Smooth muscle cell (in vitro differentiated cells): ENCODE measurements at regions not wholly inside any gene's neighbourhood (a gene's known extent, or its start where the extent isn't known, plus 50 kb on each side); places are given as distances from the start of the nearest gene placed in this dataset.
A peak's percentile ranks its signal among the peaks of the same experiment; 100 is the strongest.

Experiments used
- DNase-seq: peaks from one replicate; lab custom pipeline; 2025; ENCODE audit not compliant: unreplicated experiment; lab: John Stamatoyannopoulos, UW
- H2AFZ ChIP-seq: fragments of 200-600 bp; sonication (generic); 2 replicates; pipeline ENCODE4 v1.6.0; 2016; ENCODE audit warnings: antibody characterized with exemption, low read depth, mild to moderate bottlenecking
- H3F3A ChIP-seq: fragments of 200-600 bp; sonication (generic); 2 replicates; pipeline ENCODE4 v1.6.0; 2017; ENCODE audit warnings: antibody characterized with exemption, low read depth
- H3K27ac ChIP-seq: fragments of 200-600 bp; sonication (generic); 2 replicates; pipeline ENCODE4 v1.5.1; 2016; ENCODE audit warnings: low read depth, mild to moderate bottlenecking
- H3K27me3 ChIP-seq: fragments of 200-600 bp; sonication (generic); 2 replicates; pipeline ENCODE4 v1.6.1; 2016; ENCODE audit warnings: low read depth, mild to moderate bottlenecking
- H3K36me3 ChIP-seq: fragments of 200-600 bp; sonication (generic); 2 replicates; pipeline ENCODE4 v1.5.1; 2016; ENCODE audit warnings: low read depth
- H3K4me1 ChIP-seq: fragments of 200-600 bp; sonication (generic); 2 replicates; pipeline ENCODE4 v1.5.1; 2016; ENCODE audit warnings: low read depth
- H3K4me2 ChIP-seq: fragments of 200-600 bp; sonication (generic); 2 replicates; pipeline ENCODE4 v1.6.0; 2016; ENCODE audit warnings: mild to moderate bottlenecking
- H3K4me3 ChIP-seq: fragments of 200-600 bp; sonication (generic); 2 replicates; pipeline ENCODE4 v1.5.1; 2016; ENCODE audit warnings: mild to moderate bottlenecking
- H3K79me2 ChIP-seq: fragments of 200-600 bp; sonication (generic); 2 replicates; pipeline ENCODE4 v1.6.0; 2016; ENCODE audit warnings: low read depth, mild to moderate bottlenecking
- H3K9ac ChIP-seq: fragments of 200-600 bp; sonication (generic); 2 replicates; pipeline ENCODE4 v1.6.0; 2016; ENCODE audit warnings: low read depth
- H3K9me3 ChIP-seq: fragments of 200-600 bp; sonication (generic); replicated peaks from 2 replicates; pipeline ENCODE4 v1.5.1; 2016; ENCODE audit warnings: low read depth
- H4K20me1 ChIP-seq: fragments of 200-600 bp; sonication (generic); 2 replicates; pipeline ENCODE4 v1.6.0; 2016; ENCODE audit warnings: low read depth
- CTCF ChIP-seq: fragments of 200-600 bp; sonication (generic); IDR thresholded peaks from 2 replicates; pipeline ENCODE4 v1.5.1; 2017; ENCODE audit warnings: borderline replicate concordance, mild to moderate bottlenecking, antibody characterized with exemption; ENCODE audit not compliant: insufficient read depth, poor library complexity, severe bottlenecking
- WGBS: methylation state at CpG from one replicate; pipeline ENCODE4 v1.1.7; 2016; ENCODE audit warnings: low lambda C conversion rate; 5-methylcytosine and 5-hydroxymethylcytosine counted together

- 76% methylated on average over 2 of the region's 2 CpGs for WGBS
- DNase-seq = no peak
- no peak for TF ChIP-seq CTCF
- Histone ChIP-seq H3K36me3 (no peaks in the 10 kb centered on the region), H3F3A (no peaks in the 10 kb centered on the region), H4K20me1 (no peaks in the 10 kb centered on the region), H3K79me2 (no peaks in the 10 kb centered on the region), H3K27ac (no peak overlapping the region), H3K4me2 (no peak overlapping the region), H3K9me3 (no peaks in the 10 kb centered on the region), H3K4me3 (no peak overlapping the region), H3K9ac (no peak overlapping the region), H3K27me3 (no peaks in the 10 kb centered on the region), H2AFZ (no peak overlapping the region), H3K4me1 (no peaks in the 10 kb centered on the region)
These were observed 173.5 kb downstream of the ETAA1 start for GRCh38 chr2:67570611-67571010.

DNA sequence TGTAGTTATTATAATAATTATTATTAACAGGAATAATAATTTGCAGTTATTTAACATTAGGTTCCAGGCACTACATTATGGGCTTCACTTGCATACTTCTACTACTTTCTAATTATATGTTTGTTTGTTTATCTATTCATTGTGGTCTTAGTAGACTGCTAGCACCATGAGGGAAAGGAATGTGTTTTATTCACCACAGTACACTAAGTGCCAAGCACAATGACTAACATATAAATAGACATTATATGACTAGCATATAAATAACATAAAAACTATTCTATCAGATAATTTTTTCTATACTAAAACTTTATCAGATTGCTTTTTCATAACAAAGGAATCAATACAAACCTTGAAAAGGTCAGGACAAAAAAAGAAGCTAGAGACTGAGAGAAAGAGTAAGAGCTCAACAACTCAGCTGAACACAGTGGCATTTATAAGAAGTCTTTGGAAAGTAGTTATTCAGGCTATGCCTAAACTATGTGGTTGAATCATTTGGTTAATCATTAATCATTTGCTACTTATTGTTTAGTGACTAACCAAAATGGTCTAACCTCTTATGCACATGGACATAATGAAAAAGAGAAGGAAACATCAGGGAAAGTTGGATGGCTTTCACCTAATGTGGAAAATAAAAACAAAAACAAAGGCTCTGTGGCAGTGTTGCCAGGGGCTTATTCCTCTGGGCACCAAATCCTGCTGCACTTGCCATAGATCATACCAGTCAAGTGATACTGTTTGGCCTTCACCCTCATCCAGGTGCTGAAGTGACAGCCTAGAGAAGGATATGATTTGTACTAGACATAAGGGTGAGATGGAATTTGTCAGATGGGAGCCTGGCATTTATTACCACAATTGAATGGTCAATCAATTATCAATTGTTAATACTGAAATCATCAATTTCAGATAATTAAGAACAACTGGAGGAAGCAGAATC is 174.9 kb downstream of the ETAA1 start:
- Histone ChIP-seq H3K9ac (no peak overlapping the region), H2AFZ (no peak overlapping the region), H4K20me1 (no peaks in the 10 kb centered on the region), H3K4me1 (no peaks in the 10 kb centered on the region), H3K79me2 (no peaks in the 10 kb centered on the region), H3K27ac (no peak overlapping the region), H3F3A (no peaks in the 10 kb centered on the region), H3K36me3 (no peaks in the 10 kb centered on the region), H3K4me2 (no peak overlapping the region), H3K4me3 (no peak overlapping the region), H3K27me3 (no peaks in the 10 kb centered on the region), H3K9me3 (no peaks in the 10 kb centered on the region)
- TF ChIP-seq CTCF = no peak
- DNase-seq = no peak

GRCh38 chr2:67572721-67573435 is 175.7 kb downstream of the ETAA1 start:
- no peak overlapping the region for H2AFZ ChIP-seq
- no peak for DNase-seq
- H4K20me1 ChIP-seq = no peaks in the 10 kb centered on the region
- no peaks in the 10 kb centered on the region for H3K27me3 ChIP-seq
- H3K36me3 ChIP-seq = no peaks in the 10 kb centered on the region
- no peak overlapping the region for H3K4me2 ChIP-seq
- no peaks in the 10 kb centered on the region for H3K9me3 ChIP-seq
- H3K79me2 ChIP-seq = no peaks in the 10 kb centered on the region
- WGBS = 92% methylated on average over 3 of the region's 3 CpGs
- H3K27ac ChIP-seq = no peak overlapping the region
- no peak overlapping the region for H3K9ac ChIP-seq
- no peaks in the 10 kb centered on the region for H3F3A ChIP-seq
- H3K4me1 ChIP-seq = no peaks in the 10 kb centered on the region
- TF ChIP-seq CTCF = no peak
- H3K4me3 ChIP-seq = no peak overlapping the region

DNA sequence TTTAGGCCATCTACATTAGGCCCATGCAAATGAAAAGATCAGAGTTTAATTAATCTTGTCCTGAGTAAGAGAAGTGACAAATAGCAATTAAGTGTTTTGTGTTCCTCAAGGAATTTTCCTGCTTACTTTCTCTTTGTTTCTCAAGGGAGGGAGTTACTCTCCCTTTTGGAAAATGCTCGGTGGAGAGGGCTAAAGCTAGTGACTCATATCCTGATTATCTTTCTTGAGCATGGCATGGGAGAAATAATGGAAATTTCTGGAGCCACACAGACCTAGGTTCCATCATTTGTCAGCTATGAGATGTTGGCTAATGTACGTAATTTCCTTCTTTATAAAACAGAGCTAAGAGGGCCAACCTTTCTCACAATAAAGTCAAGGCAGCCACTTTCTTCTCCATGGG is 177.1 kb downstream of the ETAA1 start:
- Histone ChIP-seq H3K4me2 (peak overlapping the region; percentile 6), H3K9me3 (no peaks in the 10 kb centered on the region), H3K27me3 (no peaks in the 10 kb centered on the region), H4K20me1 (no peaks in the 10 kb centered on the region), H3K4me3 (no peak overlapping the region), H3K79me2 (no peaks in the 10 kb centered on the region), H3K27ac (peak overlapping the region; percentile 35), H3K4me1 (no peaks in the 10 kb centered on the region), H3K36me3 (no peaks in the 10 kb centered on the region), H3K9ac (no peak overlapping the region), H2AFZ (no peak overlapping the region), H3F3A (no peaks in the 10 kb centered on the region)
- DNase-seq = no peak
- WGBS = 14% methylated on average over 2 of the region's 2 CpGs
- TF ChIP-seq CTCF = no peak
